Erythroblast (primary cell): ENCODE measurements at regions not wholly inside any gene's neighbourhood (a gene's known extent, or its start where the extent isn't known, plus 50 kb on each side); places are given as distances from the start of the nearest gene placed in this dataset.

Source experiments
- GATA1 ChIP-seq: IDR thresholded peaks from 2 replicates; pipeline ENCODE4 v1.6.1; 2011; ENCODE audit warnings: low read depth, mild to moderate bottlenecking, control low read depth, low read length, moderate library complexity
- POLR2A ChIP-seq: IDR thresholded peaks from 2 replicates; pipeline ENCODE4 v1.6.1; 2011; ENCODE audit warnings: mild to moderate bottlenecking, low read length

DNA sequence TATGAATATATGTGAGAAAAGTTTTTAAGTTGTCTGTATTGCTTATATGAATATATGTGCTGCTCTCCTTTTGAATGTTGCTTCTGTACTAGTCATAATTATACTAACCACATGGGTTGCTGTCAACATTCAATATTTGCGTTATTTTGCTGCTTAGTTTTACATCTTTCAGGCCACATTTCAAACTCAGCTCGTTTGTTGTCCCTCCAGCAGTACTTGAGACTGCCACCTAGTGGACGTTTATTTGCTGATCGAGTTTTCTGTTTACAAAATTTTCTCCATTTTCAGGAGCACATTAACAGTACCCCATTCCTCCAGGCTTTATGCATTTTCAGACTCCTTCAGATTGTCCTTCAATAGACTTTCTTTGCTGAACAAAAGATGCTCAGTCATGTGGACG, 75.8 kb downstream of the NUDT11 start:
- no peak for TF ChIP-seq POLR2A
- no peak for TF ChIP-seq GATA1
